HEK293 (cell line): ENCODE measurements at regions not wholly inside any gene's neighbourhood (a gene's known extent, or its start where the extent isn't known, plus 50 kb on each side); places are given as distances from the start of the nearest gene placed in this dataset.

ENCODE experiments used
- CTCF ChIA-PET: fragments of 350-600 bp; formaldehyde crosslinking; extraction: SDS; loops from one replicate; lab custom pipeline; 2021; ENCODE audit warnings: antibody characterized with exemption; lab: Yijun Ruan, JAX
- POLR2A ChIA-PET: fragments of 300-600 bp; formaldehyde crosslinking; extraction: SDS; loops from one replicate; lab custom pipeline; 2020; ENCODE audit warnings: antibody characterized with exemption, inconsistent platforms; lab: Yijun Ruan, JAX
- H3K27ac ChIP-seq: fragments of 200-500 bp; sonication (Bioruptor generic); 2 replicates; pipeline ENCODE4 v1.5.1; 2014; ENCODE audit warnings: low read depth, low read length, control low read depth, inconsistent platforms; ENCODE audit errors: extremely low read depth
- H3K36me3 ChIP-seq, 2 experiments: fragments of 200-500 bp in 1 of 2; sonication (Bioruptor generic) in 1 of 2; 1 replicate in 1 of 2; 2 replicates in 1 of 2; pipeline ENCODE4 v1.5.1; 2014 to 2017; ENCODE audit warnings: inconsistent platforms in 2 of 2, low read length in 2 of 2; ENCODE audit not compliant: control insufficient read depth in 2 of 2, insufficient read depth in 1 of 2
- H3K4me1 ChIP-seq: fragments of 200-500 bp; sonication (Bioruptor generic); 2 replicates; pipeline ENCODE4 v1.5.1; 2014; ENCODE audit warnings: mild to moderate bottlenecking, low read length, inconsistent platforms; ENCODE audit not compliant: control insufficient read depth, insufficient read depth
- H3K4me3 ChIP-seq: 2 replicates; pipeline ENCODE4 v1.5.1; 2011; ENCODE audit warnings: low read depth, mild to moderate bottlenecking, control low read depth, low read length, moderate library complexity
- H3K9me3 ChIP-seq: fragments of 200-500 bp; sonication (Bioruptor generic); 2 replicates; pipeline ENCODE4 v1.5.1; 2014; ENCODE audit warnings: low read depth, low read length, inconsistent platforms; ENCODE audit not compliant: control insufficient read depth, insufficient read depth
- GFI1B ChIP-seq: fragments of 450-650 bp; formaldehyde crosslinking; IDR thresholded peaks from 2 replicates; pipeline ENCODE4 v1.5.1; 2016; ENCODE audit warnings: missing biosample characterization, missing genetic modification characterization
- GLI4 ChIP-seq: fragments of 450-650 bp; formaldehyde crosslinking; IDR thresholded peaks from 2 replicates; pipeline ENCODE4 v1.5.1; 2016; ENCODE audit warnings: missing biosample characterization, missing genetic modification characterization
- HOXD13 ChIP-seq: sonication (generic); formaldehyde crosslinking; IDR thresholded peaks from 2 replicates; pipeline ENCODE4 v1.8.0; 2022; ENCODE audit warnings: missing genetic modification reagents, borderline replicate concordance
- KLF9 ChIP-seq: fragments of 450-650 bp; formaldehyde crosslinking; IDR thresholded peaks from 2 replicates; pipeline ENCODE4 v1.5.1; 2016; ENCODE audit warnings: missing biosample characterization, missing genetic modification characterization, low read depth
- SP2 ChIP-seq: fragments of 450-650 bp; formaldehyde crosslinking; IDR thresholded peaks from 2 replicates; pipeline ENCODE4 v1.5.1; 2016; ENCODE audit warnings: missing biosample characterization, missing genetic modification characterization
- ZFP37 ChIP-seq: fragments of 450-650 bp; formaldehyde crosslinking; IDR thresholded peaks from 2 replicates; pipeline ENCODE4 v1.5.1; 2016; ENCODE audit warnings: missing biosample characterization, missing genetic modification characterization
- ZNF121 ChIP-seq: fragments of 450-650 bp; formaldehyde crosslinking; IDR thresholded peaks from 2 replicates; pipeline ENCODE4 v1.5.1; 2016; ENCODE audit warnings: missing biosample characterization, missing genetic modification characterization
- ZNF202 ChIP-seq: fragments of 450-650 bp; formaldehyde crosslinking; IDR thresholded peaks from 2 replicates; pipeline ENCODE4 v1.5.1; 2016; ENCODE audit warnings: missing biosample characterization, missing genetic modification characterization, borderline replicate concordance
- ZNF239 ChIP-seq: fragments of 450-650 bp; formaldehyde crosslinking; IDR thresholded peaks from 2 replicates; pipeline ENCODE4 v1.5.1; 2016; ENCODE audit warnings: missing biosample characterization, missing genetic modification characterization
- ZNF280D ChIP-seq: fragments of 450-650 bp; formaldehyde crosslinking; IDR thresholded peaks from 2 replicates; pipeline ENCODE4 v1.5.1; 2016; ENCODE audit warnings: missing biosample characterization, missing genetic modification characterization
- ZNF292 ChIP-seq: fragments of 450-650 bp; formaldehyde crosslinking; IDR thresholded peaks from 2 replicates; pipeline ENCODE4 v1.5.1; 2016; ENCODE audit warnings: low read depth, missing biosample characterization, missing genetic modification characterization, borderline replicate concordance
- ZNF391 ChIP-seq: fragments of 450-650 bp; formaldehyde crosslinking; IDR thresholded peaks from 2 replicates; pipeline ENCODE4 v1.5.1; 2016; ENCODE audit warnings: low read depth, missing biosample characterization, missing genetic modification characterization, borderline replicate concordance
- ZNF561 ChIP-seq: fragments of 450-650 bp; IDR thresholded peaks from 2 replicates; pipeline ENCODE4 v1.5.1; 2018; ENCODE audit warnings: missing biosample characterization, missing genetic modification characterization, borderline replicate concordance
- ZNF660 ChIP-seq: fragments of 450-650 bp; IDR thresholded peaks from 2 replicates; pipeline ENCODE4 v1.5.1; 2018; ENCODE audit warnings: missing biosample characterization, mild to moderate bottlenecking, missing genetic modification characterization
- ZNF704 ChIP-seq: fragments of 450-650 bp; formaldehyde crosslinking; IDR thresholded peaks from 2 replicates; pipeline ENCODE4 v1.5.1; 2016; ENCODE audit warnings: missing biosample characterization, missing genetic modification characterization
- ZNF837 ChIP-seq: fragments of 450-650 bp; formaldehyde crosslinking; IDR thresholded peaks from 2 replicates; pipeline ENCODE4 v1.5.1; 2016; ENCODE audit warnings: missing biosample characterization, missing genetic modification characterization
- ZSCAN30 ChIP-seq: fragments of 450-650 bp; IDR thresholded peaks from 2 replicates; pipeline ENCODE4 v1.5.1; 2018; ENCODE audit warnings: missing biosample characterization, mild to moderate bottlenecking, missing genetic modification characterization, moderate library complexity
- ZSCAN5A ChIP-seq: fragments of 450-650 bp; formaldehyde crosslinking; IDR thresholded peaks from 2 replicates; pipeline ENCODE4 v1.5.1; 2016; ENCODE audit warnings: missing biosample characterization, missing genetic modification characterization
- TF ChIP-seq, protein P1 (sequence below): fragments of 450-650 bp; formaldehyde crosslinking; IDR thresholded peaks from 2 replicates; pipeline ENCODE4 v1.5.1; 2017; ENCODE audit warnings: missing biosample characterization, mild to moderate bottlenecking, missing genetic modification characterization, moderate library complexity
- TF ChIP-seq, protein P2 (sequence below): fragments of 450-650 bp; formaldehyde crosslinking; IDR thresholded peaks from 2 replicates; pipeline ENCODE4 v1.5.1; 2016; ENCODE audit warnings: missing biosample characterization, missing genetic modification characterization
- TF ChIP-seq, protein P3 (sequence below): fragments of 450-650 bp; formaldehyde crosslinking; IDR thresholded peaks from 2 replicates; pipeline ENCODE4 v1.5.1; 2016; ENCODE audit warnings: missing biosample characterization, missing genetic modification characterization

GRCh38 chr5:167361795-167362194 lies 929.6 kb upstream of the WWC1 start:
- TF ChIP-seq KLF9 (tag by site-specific recombination): no peak
- TF ChIP-seq, protein P1, sequence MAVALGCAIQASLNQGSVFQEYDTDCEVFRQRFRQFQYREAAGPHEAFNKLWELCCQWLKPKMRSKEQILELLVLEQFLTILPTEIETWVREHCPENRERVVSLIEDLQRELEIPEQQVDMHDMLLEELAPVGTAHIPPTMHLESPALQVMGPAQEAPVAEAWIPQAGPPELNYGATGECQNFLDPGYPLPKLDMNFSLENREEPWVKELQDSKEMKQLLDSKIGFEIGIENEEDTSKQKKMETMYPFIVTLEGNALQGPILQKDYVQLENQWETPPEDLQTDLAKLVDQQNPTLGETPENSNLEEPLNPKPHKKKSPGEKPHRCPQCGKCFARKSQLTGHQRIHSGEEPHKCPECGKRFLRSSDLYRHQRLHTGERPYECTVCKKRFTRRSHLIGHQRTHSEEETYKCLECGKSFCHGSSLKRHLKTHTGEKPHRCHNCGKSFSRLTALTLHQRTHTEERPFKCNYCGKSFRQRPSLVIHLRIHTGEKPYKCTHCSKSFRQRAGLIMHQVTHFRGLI: no peak
- POLR2A ChIA-PET: no interaction called here
- CTCF ChIA-PET: no interaction called here

DNA sequence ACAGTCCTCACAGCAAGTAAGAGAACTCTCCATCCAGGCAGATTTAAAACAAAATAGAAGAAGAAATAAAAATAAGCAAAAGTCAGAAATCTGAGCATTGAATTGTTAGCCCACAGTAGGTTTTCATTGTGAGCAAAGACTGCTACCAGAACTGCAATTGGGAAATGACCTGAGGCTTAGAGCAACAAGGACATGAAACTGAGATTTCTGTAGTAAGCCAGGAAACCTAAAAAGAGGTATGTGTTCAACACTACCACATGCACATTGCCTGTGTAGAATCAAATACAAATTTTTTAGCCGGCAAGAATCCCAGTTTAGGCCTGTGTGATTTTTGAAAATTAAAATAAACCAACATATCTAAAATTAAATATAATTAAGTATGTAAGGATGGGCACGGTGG lies 928.4 kb upstream of the WWC1 start:
- CTCF ChIA-PET: no interaction called here
- POLR2A ChIA-PET: no interaction called here
- no peak for TF ChIP-seq ZNF239
- TF ChIP-seq, protein P2, sequence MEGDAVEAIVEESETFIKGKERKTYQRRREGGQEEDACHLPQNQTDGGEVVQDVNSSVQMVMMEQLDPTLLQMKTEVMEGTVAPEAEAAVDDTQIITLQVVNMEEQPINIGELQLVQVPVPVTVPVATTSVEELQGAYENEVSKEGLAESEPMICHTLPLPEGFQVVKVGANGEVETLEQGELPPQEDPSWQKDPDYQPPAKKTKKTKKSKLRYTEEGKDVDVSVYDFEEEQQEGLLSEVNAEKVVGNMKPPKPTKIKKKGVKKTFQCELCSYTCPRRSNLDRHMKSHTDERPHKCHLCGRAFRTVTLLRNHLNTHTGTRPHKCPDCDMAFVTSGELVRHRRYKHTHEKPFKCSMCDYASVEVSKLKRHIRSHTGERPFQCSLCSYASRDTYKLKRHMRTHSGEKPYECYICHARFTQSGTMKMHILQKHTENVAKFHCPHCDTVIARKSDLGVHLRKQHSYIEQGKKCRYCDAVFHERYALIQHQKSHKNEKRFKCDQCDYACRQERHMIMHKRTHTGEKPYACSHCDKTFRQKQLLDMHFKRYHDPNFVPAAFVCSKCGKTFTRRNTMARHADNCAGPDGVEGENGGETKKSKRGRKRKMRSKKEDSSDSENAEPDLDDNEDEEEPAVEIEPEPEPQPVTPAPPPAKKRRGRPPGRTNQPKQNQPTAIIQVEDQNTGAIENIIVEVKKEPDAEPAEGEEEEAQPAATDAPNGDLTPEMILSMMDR (tag by site-specific recombination): no peak
- no peak for TF ChIP-seq ZSCAN5A
- no peak for TF ChIP-seq GFI1B
- TF ChIP-seq GLI4 (tag by site-specific recombination): no peak
- TF ChIP-seq ZNF280D (tag by site-specific recombination): no peak
- TF ChIP-seq, protein P1: no peak
- no peak for TF ChIP-seq SP2 (tag by site-specific recombination)
- TF ChIP-seq ZNF391: no peak
- TF ChIP-seq ZNF561: no peak
- TF ChIP-seq ZFP37: no peak
- no peak for TF ChIP-seq ZNF292 (tag by site-specific recombination)
- TF ChIP-seq ZNF837 (tag by site-specific recombination): no peak
- no peak for TF ChIP-seq ZNF121 (tag by site-specific recombination)
- no peak for TF ChIP-seq ZNF704
- TF ChIP-seq ZNF202 (tag by site-specific recombination): no peak
- no peak for TF ChIP-seq HOXD13 (CRISPR knock-in tag)
- TF ChIP-seq ZNF660 (tag by site-specific recombination): no peak
- TF ChIP-seq, protein P3, sequence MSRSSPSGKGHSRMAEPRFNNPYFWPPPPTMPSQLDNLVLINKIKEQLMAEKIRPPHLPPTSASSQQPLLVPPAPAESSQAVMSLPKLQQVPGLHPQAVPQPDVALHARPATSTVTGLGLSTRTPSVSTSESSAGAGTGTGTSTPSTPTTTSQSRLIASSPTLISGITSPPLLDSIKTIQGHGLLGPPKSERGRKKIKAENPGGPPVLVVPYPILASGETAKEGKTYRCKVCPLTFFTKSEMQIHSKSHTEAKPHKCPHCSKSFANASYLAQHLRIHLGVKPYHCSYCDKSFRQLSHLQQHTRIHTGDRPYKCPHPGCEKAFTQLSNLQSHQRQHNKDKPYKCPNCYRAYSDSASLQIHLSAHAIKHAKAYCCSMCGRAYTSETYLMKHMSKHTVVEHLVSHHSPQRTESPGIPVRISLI (tag by site-specific recombination): no peak
- TF ChIP-seq ZSCAN30: no peak
- Histone ChIP-seq H3K9me3 (no peaks in the 10 kb centered on the region), H3K4me1 (no peaks in the 10 kb centered on the region), H3K27ac (no peak overlapping the region), H3K4me3 (no peak overlapping the region), H3K36me3 (no peaks in the 10 kb centered on the region)

More at GRCh38 chr5:167361795-167362194, 929.6 kb upstream of the WWC1 start:
- Histone ChIP-seq H3K9me3 (no peaks in the 10 kb centered on the region), H3K36me3 (no peaks in the 10 kb centered on the region), H3K4me1 (no peaks in the 10 kb centered on the region), H3K4me3 (no peak overlapping the region), H3K27ac (no peak overlapping the region)
